ENCODE measurements at regions not wholly inside any gene's neighbourhood (a gene's known extent, or its start where the extent isn't known, plus 50 kb on each side); places are given as distances from the start of the nearest gene placed in this dataset.

DNA sequence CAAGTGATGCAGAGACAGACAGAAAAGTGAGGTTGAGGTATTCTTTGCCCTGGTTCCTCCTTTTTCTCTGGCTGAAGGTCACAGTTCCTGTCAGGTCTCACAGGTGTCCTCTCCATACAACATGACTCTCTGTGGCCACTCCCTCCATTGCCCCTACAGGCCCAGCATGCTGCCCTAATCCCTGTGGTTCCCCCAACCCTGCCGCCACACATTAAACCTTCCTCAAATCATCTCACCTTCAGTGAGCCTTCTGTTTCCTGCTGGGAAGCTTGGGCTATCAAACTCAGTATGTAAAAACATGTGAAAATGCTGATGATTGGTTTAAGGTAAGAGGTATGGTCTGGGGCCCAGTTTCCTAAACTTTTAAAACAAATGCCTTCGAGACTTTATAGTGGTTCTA is 159.0 kb upstream of the E2F7 start:
- Mint-ChIP-seq H3K4me1 (peaks cover 2% of the 10 kb centered on the region), H3K27ac (no peak overlapping the region), H3K36me3 (no peaks in the 10 kb centered on the region), H3K4me3 (no peak overlapping the region), H3K9me3 (no peaks in the 10 kb centered on the region), H3K27me3 (ENCODE audit: insufficient read depth, low read depth) (peaks cover 2% of the 10 kb centered on the region)
- Histone ChIP-seq H3K4me1 (no peaks in the 10 kb centered on the region), H3K9me3 (ENCODE audit: low read depth) (no peaks in the 10 kb centered on the region), H3K27ac (no peak overlapping the region), H3K36me3 (no peaks in the 10 kb centered on the region), H4K20me1 (ENCODE audit: low read depth) (no peaks in the 10 kb centered on the region), H3F3A (ENCODE audit: low read depth) (no peaks in the 10 kb centered on the region), H3K4me3 (no peak overlapping the region), H3K79me2 (ENCODE audit: low read depth) (no peaks in the 10 kb centered on the region), H3K9ac (no peak overlapping the region), H3K4me2 (no peak overlapping the region), H2AFZ (replicated peaks) (no peak overlapping the region), H3K27me3 (no peaks in the 10 kb centered on the region)
- no peak for DNase-seq (ENCODE audit: low spot score)
- no peak for TF ChIP-seq EZH2 (IDR thresholded peaks at IDR 0.05)
- no peak for TF ChIP-seq EZH2phosphoT487 (IDR thresholded peaks at IDR 0.05)
- TF ChIP-seq, protein P1, sequence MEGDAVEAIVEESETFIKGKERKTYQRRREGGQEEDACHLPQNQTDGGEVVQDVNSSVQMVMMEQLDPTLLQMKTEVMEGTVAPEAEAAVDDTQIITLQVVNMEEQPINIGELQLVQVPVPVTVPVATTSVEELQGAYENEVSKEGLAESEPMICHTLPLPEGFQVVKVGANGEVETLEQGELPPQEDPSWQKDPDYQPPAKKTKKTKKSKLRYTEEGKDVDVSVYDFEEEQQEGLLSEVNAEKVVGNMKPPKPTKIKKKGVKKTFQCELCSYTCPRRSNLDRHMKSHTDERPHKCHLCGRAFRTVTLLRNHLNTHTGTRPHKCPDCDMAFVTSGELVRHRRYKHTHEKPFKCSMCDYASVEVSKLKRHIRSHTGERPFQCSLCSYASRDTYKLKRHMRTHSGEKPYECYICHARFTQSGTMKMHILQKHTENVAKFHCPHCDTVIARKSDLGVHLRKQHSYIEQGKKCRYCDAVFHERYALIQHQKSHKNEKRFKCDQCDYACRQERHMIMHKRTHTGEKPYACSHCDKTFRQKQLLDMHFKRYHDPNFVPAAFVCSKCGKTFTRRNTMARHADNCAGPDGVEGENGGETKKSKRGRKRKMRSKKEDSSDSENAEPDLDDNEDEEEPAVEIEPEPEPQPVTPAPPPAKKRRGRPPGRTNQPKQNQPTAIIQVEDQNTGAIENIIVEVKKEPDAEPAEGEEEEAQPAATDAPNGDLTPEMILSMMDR (IDR thresholded peaks at IDR 0.05) = no peak

DNA sequence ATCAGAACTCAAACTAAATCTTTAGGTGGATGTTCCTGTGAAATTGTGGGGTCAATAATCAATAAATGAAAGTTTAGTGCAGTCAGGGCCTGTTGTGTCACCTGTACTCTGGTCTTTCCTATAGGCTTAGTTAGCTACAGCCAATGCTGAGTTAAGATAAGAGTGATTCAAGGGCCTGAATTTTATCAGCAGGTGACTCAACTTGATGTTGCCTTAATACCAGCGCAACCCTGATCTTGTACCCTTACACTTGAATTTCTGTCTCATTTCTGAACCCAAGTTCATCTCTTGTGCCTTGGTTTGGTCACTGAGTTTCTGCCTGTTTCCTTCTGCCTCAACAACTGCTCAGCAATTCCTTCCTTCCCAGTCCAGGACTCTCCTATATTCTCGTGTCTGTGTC is 157.0 kb upstream of the E2F7 start:
- Histone ChIP-seq H4K20me1 (ENCODE audit: low read depth) (no peaks in the 10 kb centered on the region), H3K4me3 (no peak overlapping the region), H3K4me1 (no peaks in the 10 kb centered on the region), H3K9me3 (ENCODE audit: low read depth) (no peaks in the 10 kb centered on the region), H2AFZ (replicated peaks) (no peak overlapping the region), H3F3A (ENCODE audit: low read depth) (no peaks in the 10 kb centered on the region), H3K9ac (no peak overlapping the region), H3K27me3 (no peaks in the 10 kb centered on the region), H3K79me2 (ENCODE audit: low read depth) (no peaks in the 10 kb centered on the region), H3K27ac (no peak overlapping the region), H3K36me3 (no peaks in the 10 kb centered on the region), H3K4me2 (no peak overlapping the region)
- TF ChIP-seq EZH2 (IDR thresholded peaks at IDR 0.05) = no peak
- TF ChIP-seq, protein P1 (IDR thresholded peaks at IDR 0.05) = no peak
- no peak for TF ChIP-seq EZH2phosphoT487 (IDR thresholded peaks at IDR 0.05)
- Mint-ChIP-seq H3K36me3 (no peaks in the 10 kb centered on the region), H3K4me3 (no peak overlapping the region), H3K9me3 (no peaks in the 10 kb centered on the region), H3K4me1 (peaks cover 2% of the 10 kb centered on the region), H3K27me3 (ENCODE audit: insufficient read depth, low read depth) (peaks cover 2% of the 10 kb centered on the region), H3K27ac (no peak overlapping the region)
- DNase-seq (ENCODE audit: low spot score) = no peak

DNA sequence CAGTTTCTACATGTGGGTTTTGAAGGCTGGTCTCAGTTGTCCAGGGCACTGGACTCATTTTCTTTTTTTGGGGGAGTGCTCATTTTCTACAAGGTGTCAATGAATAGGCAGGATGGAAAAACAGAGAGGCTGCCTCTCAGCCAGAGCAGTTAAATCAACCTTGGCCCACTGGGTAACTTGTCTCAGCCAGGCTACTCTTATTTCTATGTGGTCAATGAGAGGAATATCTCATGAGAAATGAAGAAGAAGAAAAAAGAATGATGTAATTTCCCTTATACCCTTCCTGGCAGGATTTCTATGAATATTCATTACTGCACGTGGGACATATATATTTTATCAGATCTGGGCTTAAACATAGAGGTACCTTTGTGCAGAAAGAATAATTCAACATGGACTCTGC is 155.2 kb upstream of the E2F7 start:
- H3K27me3 ChIP-seq = no peaks in the 10 kb centered on the region

More for the DNA sequence above, 155.2 kb upstream of the E2F7 start:
- Histone ChIP-seq H3K27ac (no peak overlapping the region), H2AFZ (replicated peaks) (no peak overlapping the region), H3K79me2 (ENCODE audit: low read depth) (no peaks in the 10 kb centered on the region), H3F3A (ENCODE audit: low read depth) (no peaks in the 10 kb centered on the region), H4K20me1 (ENCODE audit: low read depth) (no peaks in the 10 kb centered on the region), H3K4me2 (no peak overlapping the region), H3K4me3 (no peak overlapping the region), H3K4me1 (no peaks in the 10 kb centered on the region), H3K9ac (no peak overlapping the region), H3K9me3 (ENCODE audit: low read depth) (no peaks in the 10 kb centered on the region), H3K36me3 (no peaks in the 10 kb centered on the region)
- H3K4me1 Mint-ChIP-seq = peaks cover 2% of the 10 kb centered on the region
- H3K27me3 Mint-ChIP-seq (ENCODE audit: insufficient read depth, low read depth) = no peaks in the 10 kb centered on the region
- TF ChIP-seq, protein P1 (IDR thresholded peaks at IDR 0.05) = no peak
- TF ChIP-seq EZH2 (IDR thresholded peaks at IDR 0.05) (no peak), EZH2phosphoT487 (IDR thresholded peaks at IDR 0.05) (no peak)
- H3K9me3 Mint-ChIP-seq = no peaks in the 10 kb centered on the region
- no peak overlapping the region for H3K27ac Mint-ChIP-seq
- DNase-seq (ENCODE audit: low spot score) = no peak
- no peaks in the 10 kb centered on the region for H3K36me3 Mint-ChIP-seq
- H3K4me3 Mint-ChIP-seq = no peak overlapping the region

Data from neural progenitor cell (in vitro differentiated cells).